GM19099 (cell line): ENCODE measurements at regions not wholly inside any gene's neighbourhood (a gene's known extent, or its start where the extent isn't known, plus 50 kb on each side); places are given as distances from the start of the nearest gene placed in this dataset.

Source experiments
- POLR2A ChIP-seq: IDR thresholded peaks from 3 replicates; pipeline ENCODE4 v1.6.1; 2011; ENCODE audit warnings: low read depth; ENCODE audit not compliant: insufficient read length; ENCODE audit errors: extremely low read depth

- TF ChIP-seq POLR2A: no peak
These were observed 725.8 kb downstream of the MRPL39 start for GRCh38 chr21:24881506-24881905.

DNA sequence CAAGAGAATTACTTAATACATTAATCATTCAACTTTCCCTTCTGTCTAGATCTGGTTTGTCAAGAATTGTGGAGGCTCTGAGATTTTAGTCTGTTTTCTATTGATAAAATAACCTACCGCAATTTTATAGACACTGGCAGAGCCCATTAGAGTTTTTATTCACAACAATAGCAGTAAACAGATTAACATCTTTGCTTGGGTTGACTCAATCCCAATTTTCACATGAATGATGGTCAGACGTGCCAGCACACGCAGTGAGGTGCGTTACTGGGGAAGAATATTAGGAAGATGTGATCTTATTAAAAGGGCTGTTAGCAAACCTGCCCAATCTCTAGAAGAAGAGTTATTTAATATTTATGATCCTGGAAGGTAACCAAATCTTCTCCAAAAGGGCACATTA lies 736.6 kb downstream of the MRPL39 start:
- TF ChIP-seq POLR2A: no peak

GRCh38 chr21:24869862-24870261 lies 737.4 kb downstream of the MRPL39 start:
- TF ChIP-seq POLR2A: no peak

- no peak for TF ChIP-seq POLR2A
These were observed 739.2 kb downstream of the MRPL39 start for GRCh38 chr21:24868117-24868516.

DNA sequence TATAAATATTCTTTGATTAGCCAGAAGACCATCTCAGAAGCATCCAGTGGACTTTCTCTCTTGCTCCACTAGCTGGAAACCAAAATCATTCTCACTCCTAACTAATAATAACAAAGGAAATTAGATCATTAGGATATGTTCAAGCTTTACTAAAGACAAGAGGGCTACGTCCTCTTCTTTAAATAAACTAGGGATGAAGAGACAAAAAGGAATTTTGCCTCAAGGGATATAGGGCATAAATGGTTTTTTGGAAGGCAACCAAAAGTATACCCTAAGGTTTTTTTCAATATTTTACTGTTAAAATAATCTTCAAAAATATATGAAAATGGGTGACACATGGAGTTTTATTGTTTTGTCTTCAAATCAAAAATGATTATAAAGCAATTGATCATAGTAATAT lies 745.8 kb downstream of the MRPL39 start:
- no peak for TF ChIP-seq POLR2A

DNA sequence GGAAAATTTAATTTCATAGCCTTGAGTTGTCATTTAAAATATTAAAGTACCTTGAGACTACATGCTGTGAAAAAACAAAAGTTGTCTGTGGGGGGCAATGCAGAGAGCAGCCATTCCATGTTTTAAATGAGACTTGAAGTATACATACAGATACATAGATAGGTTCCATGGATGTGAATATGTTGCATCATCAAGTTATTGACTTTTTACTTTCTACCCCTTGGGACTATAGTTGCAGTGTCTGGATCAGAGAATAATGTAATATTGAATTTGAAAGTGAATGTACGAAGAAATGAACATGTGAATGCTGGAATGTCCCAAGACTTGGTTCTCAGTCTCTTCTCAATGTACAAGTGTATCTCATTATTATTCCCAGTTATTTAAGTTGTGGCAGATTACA lies 751.0 kb downstream of the MRPL39 start:
- no peak for TF ChIP-seq POLR2A

- no peak for TF ChIP-seq POLR2A
These were observed 754.6 kb downstream of the MRPL39 start for GRCh38 chr21:24852610-24853195.

GRCh38 chr21:24850121-24850520 lies 757.2 kb downstream of the MRPL39 start:
- no peak for TF ChIP-seq POLR2A

DNA sequence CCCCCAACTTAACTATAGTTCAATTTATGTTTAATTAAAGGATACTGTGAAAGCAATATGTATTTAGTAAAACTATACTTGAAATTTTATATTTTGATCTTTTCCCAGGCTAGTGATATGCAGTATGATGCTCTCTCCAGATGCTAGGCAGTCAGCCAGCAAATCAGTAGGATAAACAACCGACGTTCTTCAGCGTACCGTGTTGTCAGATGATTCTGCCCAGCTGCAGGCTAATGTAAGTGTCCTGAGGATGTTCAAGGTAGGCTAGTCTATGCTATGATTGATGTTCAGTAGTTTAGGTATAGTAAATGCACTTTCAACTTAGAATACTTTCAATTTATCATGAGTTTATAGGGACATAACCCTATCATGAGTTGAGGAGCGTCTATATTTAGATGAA lies 762.6 kb downstream of the MRPL39 start:
- no peak for TF ChIP-seq POLR2A

GRCh38 chr21:24840287-24840686 lies 767.0 kb downstream of the MRPL39 start:
- no peak for TF ChIP-seq POLR2A

DNA sequence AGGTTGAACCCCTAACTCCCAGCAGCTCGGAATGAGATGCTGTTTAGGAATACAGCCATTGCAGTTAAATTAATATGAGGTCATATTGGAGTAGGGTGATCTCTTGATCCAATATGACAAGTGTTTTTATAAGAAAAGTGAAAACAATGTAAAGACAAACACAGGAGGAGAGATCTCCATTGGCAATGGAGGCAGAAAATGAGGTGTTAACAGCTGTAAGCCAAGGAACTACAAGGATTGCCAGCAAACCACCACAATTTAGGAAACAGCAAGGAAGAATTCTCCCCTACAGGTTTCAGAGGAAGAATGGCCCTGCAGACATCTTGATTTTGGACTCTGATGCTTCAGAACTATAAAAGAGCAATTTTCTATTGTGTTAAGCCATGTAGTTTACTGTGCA lies 774.3 kb downstream of the MRPL39 start:
- TF ChIP-seq POLR2A: no peak

DNA sequence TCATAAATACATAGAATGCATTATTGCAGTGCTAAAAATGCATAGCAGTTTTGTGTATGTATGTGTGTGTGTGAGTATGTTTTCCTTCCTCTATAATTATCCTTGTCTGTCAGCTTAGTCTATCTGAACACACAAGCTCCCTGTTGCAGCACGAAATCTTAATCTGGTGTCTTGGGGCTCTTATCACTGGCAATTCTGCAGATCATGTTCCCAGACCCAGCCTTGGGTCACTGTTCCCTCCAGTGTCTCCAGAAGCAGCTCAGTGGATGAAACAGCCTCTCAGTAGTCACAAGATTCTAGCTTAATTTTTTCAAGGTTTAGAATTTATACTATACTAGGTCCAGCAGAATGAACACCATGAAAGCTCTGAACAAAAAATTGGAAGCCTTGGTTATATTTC lies 777.9 kb downstream of the MRPL39 start:
- TF ChIP-seq POLR2A: no peak

DNA sequence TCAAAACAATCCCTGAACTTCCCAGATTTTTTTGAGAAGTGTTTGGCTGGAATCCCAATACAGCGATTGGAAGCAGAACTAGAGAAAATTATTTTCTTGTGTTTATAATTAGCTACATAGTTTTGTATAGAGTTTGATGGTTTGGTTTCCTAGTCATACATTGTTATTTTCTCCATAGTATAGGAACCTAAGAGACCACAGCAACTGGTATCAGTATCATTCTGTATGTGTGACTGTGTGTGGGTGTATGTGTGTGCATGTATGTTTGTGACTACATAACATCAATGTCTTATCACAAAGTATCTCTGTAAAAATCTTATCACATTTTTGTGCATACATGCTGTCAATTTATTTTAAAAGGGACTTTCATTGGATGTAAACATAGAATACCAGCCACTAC lies 780.5 kb downstream of the MRPL39 start:
- TF ChIP-seq POLR2A: no peak

- no peak for TF ChIP-seq POLR2A
These were observed 781.9 kb downstream of the MRPL39 start for GRCh38 chr21:24825348-24825747.

- no peak for TF ChIP-seq POLR2A
These were observed 783.1 kb downstream of the MRPL39 start for GRCh38 chr21:24824209-24824608.

DNA sequence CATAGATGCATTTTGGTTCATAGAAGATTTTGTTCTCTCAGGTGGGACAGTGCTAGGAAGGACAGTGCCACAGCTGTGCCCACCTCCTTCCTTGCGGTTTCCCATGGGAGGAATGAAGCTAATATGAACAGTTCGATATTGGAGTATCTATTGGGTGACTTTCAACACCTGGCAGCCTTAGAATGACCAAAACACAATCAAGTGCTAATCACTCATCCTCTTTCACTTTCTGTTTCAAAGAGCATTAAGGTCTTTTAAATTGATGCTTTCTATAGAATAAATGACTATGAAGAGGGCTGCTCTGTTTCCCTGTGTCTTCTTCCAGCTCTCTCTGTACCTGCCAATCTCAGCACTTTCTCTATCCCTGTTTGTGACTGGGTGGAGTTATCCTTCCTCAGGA lies 784.0 kb downstream of the MRPL39 start:
- TF ChIP-seq POLR2A: no peak

DNA sequence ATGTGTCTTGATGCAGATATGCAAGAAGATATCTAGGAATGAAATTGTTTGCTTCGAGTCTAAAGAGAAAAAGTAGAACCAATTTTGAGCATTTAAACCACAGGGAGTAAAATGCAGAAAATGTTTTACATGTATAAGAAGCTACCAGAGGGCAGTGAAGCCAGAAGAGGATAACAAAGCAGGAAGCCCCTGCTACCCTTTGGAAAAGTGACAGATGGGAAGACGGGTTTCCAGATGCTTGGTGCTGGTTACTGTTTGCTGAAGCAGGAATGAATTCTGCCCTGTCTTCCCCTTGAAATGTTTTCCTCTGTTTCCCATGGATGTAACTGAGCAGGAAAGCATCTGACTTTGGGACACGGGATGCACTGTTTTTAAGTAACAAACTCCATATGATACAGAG lies 822.2 kb downstream of the MRPL39 start:
- no peak for TF ChIP-seq POLR2A

DNA sequence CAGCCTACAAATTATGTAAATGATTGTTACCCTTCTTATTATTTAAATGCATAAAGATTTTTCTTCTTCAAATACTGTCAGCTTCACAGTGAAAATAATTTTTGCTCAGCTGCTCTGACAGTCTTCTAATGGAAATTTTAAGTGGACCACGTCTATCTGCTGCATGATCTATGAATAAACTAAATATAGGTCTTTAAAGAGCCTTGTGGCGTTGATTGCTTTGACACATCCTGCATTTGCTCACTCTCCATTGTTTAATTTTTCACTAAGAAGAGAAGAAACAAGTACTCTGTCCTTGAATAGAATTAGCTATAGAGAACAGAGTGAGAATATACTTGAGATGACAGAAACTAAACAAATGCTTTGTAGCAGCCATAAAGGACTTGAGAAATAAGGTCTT lies 826.1 kb downstream of the MRPL39 start:
- TF ChIP-seq POLR2A: no peak

DNA sequence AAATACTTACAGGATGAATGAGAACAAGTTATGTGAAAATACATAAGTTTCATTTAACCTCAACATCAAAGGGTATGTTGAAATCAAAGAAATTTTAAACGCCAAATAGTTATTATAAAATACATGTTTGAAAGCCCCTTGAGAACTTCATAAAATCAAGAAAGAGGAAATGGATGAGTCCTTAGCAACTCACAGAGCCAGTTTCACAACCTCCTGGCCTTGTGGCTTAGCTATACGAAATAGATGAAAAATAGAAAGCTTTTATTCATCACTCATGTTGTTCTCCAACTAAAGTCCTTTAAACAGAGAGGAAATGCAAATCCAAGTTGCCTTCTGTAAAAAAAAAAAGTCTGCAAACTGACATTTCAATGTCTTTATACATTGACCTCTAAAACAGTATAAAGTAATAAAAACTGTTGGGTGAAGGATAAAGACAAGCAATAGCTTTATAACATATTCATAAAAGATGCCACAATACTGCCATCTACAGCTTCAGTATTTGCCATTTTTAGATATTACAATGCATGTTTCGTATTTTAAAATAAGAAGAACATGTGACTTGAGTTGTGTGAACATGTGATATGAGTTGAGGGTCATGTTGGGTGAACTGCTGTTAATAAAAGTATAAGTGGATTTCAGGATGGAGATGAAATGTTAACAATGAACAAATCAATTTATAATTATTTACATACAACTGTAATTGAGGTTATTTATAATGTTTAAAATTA lies 847.8 kb downstream of the MRPL39 start:
- TF ChIP-seq POLR2A: no peak
